Ishikawa (cell line): ENCODE measurements at regions not wholly inside any gene's neighbourhood (a gene's known extent, or its start where the extent isn't known, plus 50 kb on each side); places are given as distances from the start of the nearest gene placed in this dataset.

Source experiments
- CEBPB ChIP-seq: IDR thresholded peaks from 2 replicates; pipeline ENCODE4 v1.6.1; 2012
- CREB1 ChIP-seq: IDR thresholded peaks from 2 replicates; pipeline ENCODE4 v1.6.1; 2012; ENCODE audit warnings: low read depth
- EGR1 ChIP-seq: IDR thresholded peaks from 2 replicates; pipeline ENCODE4 v1.6.1; 2012
- EP300 ChIP-seq: IDR thresholded peaks from 2 replicates; pipeline ENCODE4 v1.6.1; 2012; ENCODE audit warnings: borderline replicate concordance
- FOXM1 ChIP-seq: IDR thresholded peaks from 2 replicates; pipeline ENCODE4 v1.6.1; 2012; ENCODE audit warnings: low read depth, borderline replicate concordance
- MAX ChIP-seq: IDR thresholded peaks from 2 replicates; pipeline ENCODE4 v1.6.1; 2012
- NFIC ChIP-seq: IDR thresholded peaks from 2 replicates; pipeline ENCODE4 v1.6.1; 2012
- RAD21 ChIP-seq: IDR thresholded peaks from 2 replicates; pipeline ENCODE4 v1.6.1; 2012; ENCODE audit warnings: low read depth
- TAF1 ChIP-seq: IDR thresholded peaks from 2 replicates; pipeline ENCODE4 v1.6.1; 2012; ENCODE audit warnings: low read depth, mild to moderate bottlenecking
- TCF12 ChIP-seq: IDR thresholded peaks from 2 replicates; pipeline ENCODE4 v1.6.1; 2012; ENCODE audit warnings: low read depth
- TEAD4 ChIP-seq: IDR thresholded peaks from 2 replicates; pipeline ENCODE4 v1.6.1; 2012
- USF1 ChIP-seq: IDR thresholded peaks from 2 replicates; pipeline ENCODE4 v1.6.1; 2012
- YY1 ChIP-seq: IDR thresholded peaks from 2 replicates; pipeline ENCODE4 v1.6.1; 2012; ENCODE audit warnings: low read depth
- ZBTB7A ChIP-seq: IDR thresholded peaks from 2 replicates; pipeline ENCODE4 v1.6.1; 2012; ENCODE audit warnings: low read depth
- TF ChIP-seq, protein P1 (sequence below): IDR thresholded peaks from 2 replicates; pipeline ENCODE4 v1.6.1; 2012; ENCODE audit warnings: low read depth, mild to moderate bottlenecking

- TF ChIP-seq RAD21 (peak; percentile 78), FOXM1 (no peak)
Measured at GRCh38 chr7:131945313-131945911, 389.0 kb upstream of the PODXL start.

GRCh38 chr7:131944556-131945069, 388.2 kb upstream of the PODXL start:
- TF ChIP-seq MAX, result no peak
- TF ChIP-seq FOXM1, result no peak
- TF ChIP-seq EGR1, result no peak
- no peak for TF ChIP-seq TCF12
- TF ChIP-seq TEAD4, result no peak
- no peak for TF ChIP-seq EP300
- no peak for TF ChIP-seq NFIC
- no peak for TF ChIP-seq TAF1
- TF ChIP-seq RAD21, result no peak
- no peak for TF ChIP-seq CEBPB
- TF ChIP-seq YY1, result no peak
- TF ChIP-seq, protein P1, sequence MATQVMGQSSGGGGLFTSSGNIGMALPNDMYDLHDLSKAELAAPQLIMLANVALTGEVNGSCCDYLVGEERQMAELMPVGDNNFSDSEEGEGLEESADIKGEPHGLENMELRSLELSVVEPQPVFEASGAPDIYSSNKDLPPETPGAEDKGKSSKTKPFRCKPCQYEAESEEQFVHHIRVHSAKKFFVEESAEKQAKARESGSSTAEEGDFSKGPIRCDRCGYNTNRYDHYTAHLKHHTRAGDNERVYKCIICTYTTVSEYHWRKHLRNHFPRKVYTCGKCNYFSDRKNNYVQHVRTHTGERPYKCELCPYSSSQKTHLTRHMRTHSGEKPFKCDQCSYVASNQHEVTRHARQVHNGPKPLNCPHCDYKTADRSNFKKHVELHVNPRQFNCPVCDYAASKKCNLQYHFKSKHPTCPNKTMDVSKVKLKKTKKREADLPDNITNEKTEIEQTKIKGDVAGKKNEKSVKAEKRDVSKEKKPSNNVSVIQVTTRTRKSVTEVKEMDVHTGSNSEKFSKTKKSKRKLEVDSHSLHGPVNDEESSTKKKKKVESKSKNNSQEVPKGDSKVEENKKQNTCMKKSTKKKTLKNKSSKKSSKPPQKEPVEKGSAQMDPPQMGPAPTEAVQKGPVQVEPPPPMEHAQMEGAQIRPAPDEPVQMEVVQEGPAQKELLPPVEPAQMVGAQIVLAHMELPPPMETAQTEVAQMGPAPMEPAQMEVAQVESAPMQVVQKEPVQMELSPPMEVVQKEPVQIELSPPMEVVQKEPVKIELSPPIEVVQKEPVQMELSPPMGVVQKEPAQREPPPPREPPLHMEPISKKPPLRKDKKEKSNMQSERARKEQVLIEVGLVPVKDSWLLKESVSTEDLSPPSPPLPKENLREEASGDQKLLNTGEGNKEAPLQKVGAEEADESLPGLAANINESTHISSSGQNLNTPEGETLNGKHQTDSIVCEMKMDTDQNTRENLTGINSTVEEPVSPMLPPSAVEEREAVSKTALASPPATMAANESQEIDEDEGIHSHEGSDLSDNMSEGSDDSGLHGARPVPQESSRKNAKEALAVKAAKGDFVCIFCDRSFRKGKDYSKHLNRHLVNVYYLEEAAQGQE, result no peak
- no peak for TF ChIP-seq CREB1
- TF ChIP-seq ZBTB7A, result no peak
- no peak for TF ChIP-seq USF1

GRCh38 chr7:131943646-131944045, 387.2 kb upstream of the PODXL start:
- TF ChIP-seq YY1 (no peak), TAF1 (no peak), ZBTB7A (no peak), USF1 (no peak), TCF12 (no peak), CREB1 (no peak), FOXM1 (no peak), TEAD4 (no peak), EGR1 (no peak), MAX (no peak), RAD21 (no peak), EP300 (no peak), NFIC (no peak), CEBPB (no peak)
- TF ChIP-seq, protein P1, result no peak

- TF ChIP-seq TEAD4 (no peak), CEBPB (no peak), USF1 (no peak), FOXM1 (no peak), YY1 (no peak)
Measured at GRCh38 chr7:131943211-131943610, 386.8 kb upstream of the PODXL start.

DNA sequence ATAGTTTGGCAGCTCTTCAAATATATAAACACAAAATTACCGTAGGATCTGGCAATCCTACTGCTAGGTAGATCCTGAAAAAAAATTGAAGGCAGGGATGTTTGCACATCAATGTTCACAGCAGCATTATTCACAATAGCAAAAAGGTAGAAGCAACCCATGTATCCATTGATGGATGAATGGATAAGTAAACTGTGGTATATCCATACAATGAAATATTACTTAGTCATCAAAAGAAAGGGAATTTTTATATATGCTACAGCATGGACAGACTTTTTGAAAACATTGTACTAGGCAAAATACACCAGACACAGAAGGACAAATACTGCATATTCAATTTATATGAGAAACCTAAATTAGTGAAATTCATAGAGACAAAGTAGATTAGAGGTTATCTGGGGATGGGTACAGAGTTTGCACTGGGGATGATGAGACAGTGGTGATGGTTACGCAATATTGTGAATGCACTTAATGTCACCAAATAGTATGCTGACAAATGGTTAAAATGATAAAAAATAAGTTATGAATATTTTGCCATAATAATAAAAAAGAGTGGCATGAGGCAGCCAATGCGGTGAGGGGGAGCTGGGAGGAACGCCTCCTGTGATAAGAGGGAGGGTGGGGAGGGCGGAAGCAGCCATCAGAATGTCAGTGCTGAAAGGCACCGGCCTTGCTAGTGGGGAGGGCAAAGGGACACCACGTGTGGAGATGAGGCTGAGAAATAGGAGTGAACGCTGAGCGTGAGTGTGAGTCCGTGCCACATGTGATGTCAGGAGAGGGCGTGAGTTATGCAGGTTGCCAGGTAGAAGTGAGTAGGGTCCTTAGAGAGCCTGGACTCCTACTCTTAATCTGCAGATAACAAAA, 386.1 kb upstream of the PODXL start:
- TF ChIP-seq EGR1, result no peak
- no peak for TF ChIP-seq ZBTB7A
- TF ChIP-seq CEBPB, result peak; percentile 60; the same call in 1 of the 2 replicates
- TF ChIP-seq CREB1, result no peak
- no peak for TF ChIP-seq YY1
- no peak for TF ChIP-seq TCF12
